K562 (cell line): ENCODE measurements at regions not wholly inside any gene's neighbourhood (a gene's known extent, or its start where the extent isn't known, plus 50 kb on each side); places are given as distances from the start of the nearest gene placed in this dataset.

Experiments used
- BRD4 ChIP-seq: fragments of 200-600 bp; sonication (generic); IDR thresholded peaks from 2 replicates; pipeline ENCODE4 v1.6.1; 2017; ENCODE audit warnings: inconsistent platforms
- CHD1 ChIP-seq: fragments of 200-600 bp; sonication (generic); IDR thresholded peaks from one replicate; pipeline ENCODE4 v1.6.1; 2012; ENCODE audit warnings: mild to moderate bottlenecking, moderate library complexity, low read length, inconsistent platforms
- E2F5 ChIP-seq: sonication (generic); formaldehyde crosslinking; IDR thresholded peaks from 2 replicates; pipeline ENCODE4 v1.8.0; 2022; ENCODE audit warnings: mild to moderate bottlenecking, missing genetic modification reagents
- FIP1L1 ChIP-seq: fragments of 200-400 bp; formaldehyde crosslinking; IDR thresholded peaks from 2 replicates; pipeline ENCODE4 v1.6.1; 2018; ENCODE audit warnings: mild to moderate bottlenecking, low read depth, low read length; ENCODE audit not compliant: poor library complexity, severe bottlenecking
- MYNN ChIP-seq, 2 experiments: sonication (generic); formaldehyde crosslinking in 1 of 2; IDR thresholded peaks; 2 replicates each; pipeline versions ENCODE4 v1.5.0 to v1.6.1; 2016 to 2020; ENCODE audit warnings: antibody characterized with exemption in 1 of 2, missing genetic modification reagents in 1 of 2
- POLR2A ChIP-seq: fragments of 450-650 bp; conservative IDR thresholded peaks from 2 replicates; pipeline ENCODE4 v1.6.1; 2016
- ZNF134 ChIP-seq: fragments of 250-450 bp; sonication (Bioruptor Pico); conservative IDR thresholded peaks from 2 replicates; pipeline ENCODE4 v1.4.0; 2020
- TF ChIP-seq, protein P1 (sequence below), 3 experiments: IDR thresholded peaks in 2 of 3; conservative IDR thresholded peaks in 1 of 3; 2 replicates each; pipeline ENCODE4 v1.5.1; 2011 to 2012; ENCODE audit warnings: low read length in 3 of 3, mild to moderate bottlenecking in 3 of 3, control low read depth in 2 of 3, improper control_type of control experiment in 1 of 3, inconsistent platforms in 1 of 3, low read depth in 1 of 3, mixed read lengths in 1 of 3, moderate library complexity in 1 of 3; ENCODE audit not compliant: insufficient read depth in 2 of 3

DNA sequence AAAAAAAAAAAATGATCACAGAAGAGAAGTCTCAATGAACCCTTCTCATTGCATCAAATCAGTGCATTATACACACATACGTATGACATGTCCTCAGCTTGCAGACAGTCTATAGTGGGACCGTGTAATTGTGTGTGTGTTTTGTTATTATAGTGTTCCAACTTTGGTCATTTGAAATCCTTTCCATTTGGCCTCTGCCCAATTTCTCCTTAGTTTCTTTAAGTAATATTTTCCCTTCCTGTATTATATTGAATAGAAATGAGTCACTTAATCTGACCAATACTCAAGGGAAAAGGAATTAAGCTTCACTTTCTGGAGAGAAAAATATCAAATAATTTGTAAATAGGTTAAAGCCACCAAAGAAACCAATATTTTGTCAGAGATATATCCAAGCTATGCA, 415.5 kb upstream of the SORCS1 start:
- TF ChIP-seq, protein P1, sequence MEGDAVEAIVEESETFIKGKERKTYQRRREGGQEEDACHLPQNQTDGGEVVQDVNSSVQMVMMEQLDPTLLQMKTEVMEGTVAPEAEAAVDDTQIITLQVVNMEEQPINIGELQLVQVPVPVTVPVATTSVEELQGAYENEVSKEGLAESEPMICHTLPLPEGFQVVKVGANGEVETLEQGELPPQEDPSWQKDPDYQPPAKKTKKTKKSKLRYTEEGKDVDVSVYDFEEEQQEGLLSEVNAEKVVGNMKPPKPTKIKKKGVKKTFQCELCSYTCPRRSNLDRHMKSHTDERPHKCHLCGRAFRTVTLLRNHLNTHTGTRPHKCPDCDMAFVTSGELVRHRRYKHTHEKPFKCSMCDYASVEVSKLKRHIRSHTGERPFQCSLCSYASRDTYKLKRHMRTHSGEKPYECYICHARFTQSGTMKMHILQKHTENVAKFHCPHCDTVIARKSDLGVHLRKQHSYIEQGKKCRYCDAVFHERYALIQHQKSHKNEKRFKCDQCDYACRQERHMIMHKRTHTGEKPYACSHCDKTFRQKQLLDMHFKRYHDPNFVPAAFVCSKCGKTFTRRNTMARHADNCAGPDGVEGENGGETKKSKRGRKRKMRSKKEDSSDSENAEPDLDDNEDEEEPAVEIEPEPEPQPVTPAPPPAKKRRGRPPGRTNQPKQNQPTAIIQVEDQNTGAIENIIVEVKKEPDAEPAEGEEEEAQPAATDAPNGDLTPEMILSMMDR (IDR thresholded peaks at IDR 0.05 in 2 of 3, conservative IDR thresholded peaks at IDR 0.05 in 1 of 3; ENCODE audit: insufficient read depth in 2 of 3, low read depth in 1 of 3, low read length in 3 of 3): no peak
- no peak for TF ChIP-seq ZNF134 (CRISPR knock-in tag)
- no peak for TF ChIP-seq POLR2A
- TF ChIP-seq MYNN (IDR thresholded peaks at IDR 0.05): no peak
- TF ChIP-seq MYNN (CRISPR knock-in tag; IDR thresholded peaks at IDR 0.05): no peak
- TF ChIP-seq BRD4: no peak
- no peak for TF ChIP-seq FIP1L1
- no peak for TF ChIP-seq CHD1
- no peak for TF ChIP-seq E2F5 (CRISPR knock-in tag)
